Neural progenitor cell (in vitro differentiated cells): ENCODE measurements at regions not wholly inside any gene's neighbourhood (a gene's known extent, or its start where the extent isn't known, plus 50 kb on each side); places are given as distances from the start of the nearest gene placed in this dataset.

Experiments
- CTCF ChIP-seq: fragments of 200-600 bp; sonication (generic); IDR thresholded peaks from 2 replicates; pipeline ENCODE4 v1.5.1; 2017; ENCODE audit warnings: antibody characterized with exemption, mild to moderate bottlenecking
- EZH2 ChIP-seq: fragments of 200-600 bp; sonication (generic); IDR thresholded peaks from 2 replicates; pipeline ENCODE4 v1.6.1; 2017; ENCODE audit warnings: antibody characterized with exemption, mild to moderate bottlenecking, moderate library complexity
- EZH2phosphoT487 ChIP-seq: fragments of 200-600 bp; sonication (generic); IDR thresholded peaks from 2 replicates; pipeline ENCODE4 v1.6.1; 2017; ENCODE audit warnings: antibody characterized with exemption

DNA sequence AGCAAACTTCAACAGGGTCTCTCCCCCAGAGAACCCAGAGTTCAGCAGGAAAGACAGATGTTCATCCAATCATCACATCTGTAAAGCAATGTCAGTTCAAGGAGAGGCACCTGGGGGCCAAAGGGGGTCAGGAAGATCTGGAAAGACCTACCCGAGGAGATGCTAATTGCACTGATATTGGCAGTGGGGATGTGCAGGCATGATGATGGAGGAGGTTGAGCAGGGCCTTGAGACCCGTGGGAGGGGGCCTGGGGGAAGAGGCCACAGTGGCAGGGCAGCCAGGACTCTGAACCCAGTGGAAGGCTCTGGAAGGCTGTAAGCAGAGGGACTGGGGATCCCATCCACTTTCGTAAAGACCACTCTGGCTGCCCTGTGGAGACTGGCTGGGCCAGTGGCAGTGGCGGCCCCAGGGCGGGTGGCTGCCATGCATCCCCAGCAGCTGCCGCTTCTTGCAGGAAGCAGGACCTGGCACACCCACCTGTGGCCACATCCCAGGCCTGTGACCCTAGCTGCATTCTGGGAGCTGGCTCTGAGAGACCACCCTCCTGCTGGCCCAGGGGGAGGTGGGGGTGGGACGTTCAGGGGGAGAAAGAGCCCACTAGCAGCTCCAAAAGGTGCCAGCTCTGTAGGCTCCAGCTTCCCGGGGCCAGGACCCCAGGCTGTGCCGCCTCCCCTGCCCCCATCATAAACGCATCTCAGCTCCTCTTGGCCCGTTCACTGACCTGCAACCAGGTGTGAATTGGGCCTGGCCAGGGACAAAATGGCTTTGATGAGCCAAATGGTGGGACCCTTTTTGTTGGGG is 59.9 kb upstream of the FGF3 start:
- no peak for TF ChIP-seq CTCF
- no peak for TF ChIP-seq EZH2
- TF ChIP-seq EZH2phosphoT487: no peak
